HG03196 (cell line): ENCODE measurements at regions not wholly inside any gene's neighbourhood (a gene's known extent, or its start where the extent isn't known, plus 50 kb on each side); places are given as distances from the start of the nearest gene placed in this dataset.

Experiments used
- ATAC-seq: cut with Tn5 transposase; IDR thresholded peaks from one replicate; pipeline ENCODE4 v1.9.1; 2021; ENCODE audit not compliant: unreplicated experiment

- no peak for ATAC-seq
Observed at GRCh38 chr2:43129676-43130547, 96.5 kb downstream of the ZFP36L2 start.

- ATAC-seq: no peak
Observed at GRCh38 chr2:43128559-43128955, 97.8 kb downstream of the ZFP36L2 start.

- ATAC-seq: no peak
Observed at GRCh38 chr2:43127941-43128558, 98.4 kb downstream of the ZFP36L2 start.

- no peak for ATAC-seq
Observed at GRCh38 chr2:43127208-43127940, 99.0 kb downstream of the ZFP36L2 start.

GRCh38 chr2:43126817-43127207 lies 99.6 kb downstream of the ZFP36L2 start:
- ATAC-seq: no peak

GRCh38 chr2:43125090-43125998 lies 101.1 kb downstream of the ZFP36L2 start:
- no peak for ATAC-seq

GRCh38 chr2:43124687-43125057 lies 101.7 kb downstream of the ZFP36L2 start:
- ATAC-seq: no peak

- no peak for ATAC-seq
Observed at GRCh38 chr2:43123981-43124686, 102.3 kb downstream of the ZFP36L2 start.

GRCh38 chr2:43123486-43123885 lies 102.9 kb downstream of the ZFP36L2 start:
- ATAC-seq: no peak

- ATAC-seq: no peak
Observed at GRCh38 chr2:43123028-43123427, 103.4 kb downstream of the ZFP36L2 start.

- ATAC-seq: no peak
Observed at GRCh38 chr2:43121580-43122314, 104.7 kb downstream of the ZFP36L2 start.

GRCh38 chr2:43119303-43119702 lies 107.1 kb downstream of the ZFP36L2 start:
- ATAC-seq: no peak

- no peak for ATAC-seq
Observed at GRCh38 chr2:43117521-43118143, 108.8 kb downstream of the ZFP36L2 start.

GRCh38 chr2:43116988-43117387 lies 109.4 kb downstream of the ZFP36L2 start:
- no peak for ATAC-seq

GRCh38 chr2:43115881-43116280 lies 110.5 kb downstream of the ZFP36L2 start:
- ATAC-seq: no peak

GRCh38 chr2:43114210-43114609 lies 112.2 kb downstream of the ZFP36L2 start:
- no peak for ATAC-seq

GRCh38 chr2:43111788-43112554 lies 114.4 kb downstream of the ZFP36L2 start:
- no peak for ATAC-seq

- ATAC-seq: no peak
Observed at GRCh38 chr2:43110442-43110871, 115.9 kb downstream of the ZFP36L2 start.
